Osteoblast (primary cell): ENCODE measurements at regions not wholly inside any gene's neighbourhood (a gene's known extent, or its start where the extent isn't known, plus 50 kb on each side); places are given as distances from the start of the nearest gene placed in this dataset.
A peak's percentile ranks its signal among the peaks of the same experiment; 100 is the strongest.
"Not testable (repeated sequence)": the region's sequence is repeated elsewhere in the genome, so short reads cannot be mapped to it uniquely, and the experiment has no call there.

Source experiments
- DNase-seq: peaks from one replicate; pipeline ENCODE4 v3.0.0; 2011; ENCODE audit warnings: low spot score, mixed read lengths; ENCODE audit not compliant: insufficient read length; ENCODE audit errors: missing footprints
- H2AFZ ChIP-seq: 2 replicates; pipeline ENCODE4 v1.6.0; 2011; ENCODE audit warnings: mild to moderate bottlenecking, low read length
- H3K27ac ChIP-seq: 2 replicates; pipeline ENCODE4 v1.5.1; 2011; ENCODE audit warnings: mild to moderate bottlenecking, low read depth, low read length, moderate library complexity
- H3K27me3 ChIP-seq: 2 replicates; pipeline ENCODE4 v1.6.0; 2012; ENCODE audit warnings: mild to moderate bottlenecking, control low read depth, inconsistent platforms, low read length, moderate library complexity; ENCODE audit not compliant: insufficient read depth
- H3K36me3 ChIP-seq: 2 replicates; pipeline ENCODE4 v1.5.1; 2011; ENCODE audit warnings: mild to moderate bottlenecking, low read length, control low read depth, moderate library complexity; ENCODE audit not compliant: insufficient read depth
- H3K4me1 ChIP-seq: 2 replicates; pipeline ENCODE4 v1.5.1; 2011; ENCODE audit warnings: mild to moderate bottlenecking, low read length, control low read depth, moderate library complexity; ENCODE audit not compliant: insufficient read depth
- H3K4me2 ChIP-seq: 2 replicates; pipeline ENCODE4 v1.6.0; 2011; ENCODE audit warnings: mild to moderate bottlenecking, low read length; ENCODE audit not compliant: insufficient read depth
- H3K4me3 ChIP-seq: fragments of 200-600 bp; sonication (generic); 3 replicates; pipeline ENCODE4 v1.5.1; 2012; ENCODE audit warnings: mild to moderate bottlenecking, low read length, inconsistent platforms; ENCODE audit not compliant: insufficient read depth
- H3K79me2 ChIP-seq: 2 replicates; pipeline ENCODE4 v1.6.0; 2012; ENCODE audit warnings: mild to moderate bottlenecking, low read length, control low read depth, inconsistent platforms; ENCODE audit not compliant: insufficient read depth
- H3K9me3 ChIP-seq: 2 replicates; pipeline ENCODE4 v1.5.1; 2011; ENCODE audit warnings: low read depth, low read length, control low read depth
- H4K20me1 ChIP-seq: 2 replicates; pipeline ENCODE4 v1.6.0; 2012; ENCODE audit warnings: mild to moderate bottlenecking, low read length, control low read depth; ENCODE audit not compliant: insufficient read depth
- TF ChIP-seq, protein P1 (sequence below): IDR thresholded peaks from 2 replicates; pipeline ENCODE4 v1.5.1; 2011; ENCODE audit warnings: mild to moderate bottlenecking, low read depth, low read length, moderate library complexity; ENCODE audit errors: extremely low read depth

DNA sequence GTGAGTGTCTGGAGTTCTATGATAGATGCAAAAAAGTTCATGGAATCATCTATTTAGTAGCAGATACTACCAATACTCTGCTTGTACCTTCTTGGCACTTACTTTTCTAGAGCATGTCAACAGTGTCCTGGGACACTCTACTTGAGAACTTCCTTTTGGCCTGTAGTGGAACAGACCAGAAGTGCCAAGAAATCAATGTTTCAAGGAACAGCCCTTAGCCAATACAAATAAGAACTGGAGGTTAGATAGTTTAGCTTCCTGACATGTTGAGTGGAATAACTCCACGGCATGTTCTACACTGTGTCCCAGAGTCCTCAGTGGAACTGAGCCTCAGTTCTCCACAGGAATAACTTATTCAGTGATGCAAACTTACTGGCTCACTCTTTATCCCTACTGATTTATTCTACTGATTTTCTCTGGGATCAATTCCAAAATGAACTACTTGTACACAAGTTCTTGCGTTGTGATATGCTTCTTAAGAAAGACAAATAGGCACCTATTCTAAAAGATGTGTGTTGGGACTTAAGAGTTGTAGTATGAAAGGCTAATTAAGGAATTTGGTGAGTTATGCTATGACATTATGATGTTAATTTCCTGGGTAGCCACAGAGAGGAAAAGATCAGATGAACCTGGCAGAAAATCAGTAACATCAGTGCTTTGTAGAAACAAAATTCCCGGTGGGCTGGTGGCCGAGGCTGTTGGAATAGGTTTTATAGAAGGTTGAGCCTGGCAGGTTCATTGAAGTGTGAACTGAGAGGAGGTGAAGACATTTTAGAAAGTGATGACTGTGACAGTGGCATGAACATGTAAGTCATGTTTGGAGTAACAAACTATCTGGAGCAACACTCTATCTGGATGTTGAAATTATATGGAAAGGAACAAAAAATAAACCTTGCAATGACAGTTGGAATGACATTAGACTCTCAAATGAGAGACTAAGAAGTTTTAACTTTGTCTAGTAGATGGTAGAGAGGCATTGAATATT, 101.8 kb upstream of the RBMS3 start:
- Histone ChIP-seq H3K79me2 (no peaks in the 10 kb centered on the region), H3K4me3 (no peak overlapping the region), H3K9me3 (no peaks in the 10 kb centered on the region), H3K4me1 (peaks cover 7% of the 10 kb centered on the region), H2AFZ (no peak overlapping the region), H3K27ac (no peak overlapping the region), H3K36me3 (no peaks in the 10 kb centered on the region), H3K4me2 (no peak overlapping the region), H4K20me1 (no peaks in the 10 kb centered on the region), H3K27me3 (no peaks in the 10 kb centered on the region)
- DNase-seq: no peak
- TF ChIP-seq, protein P1, sequence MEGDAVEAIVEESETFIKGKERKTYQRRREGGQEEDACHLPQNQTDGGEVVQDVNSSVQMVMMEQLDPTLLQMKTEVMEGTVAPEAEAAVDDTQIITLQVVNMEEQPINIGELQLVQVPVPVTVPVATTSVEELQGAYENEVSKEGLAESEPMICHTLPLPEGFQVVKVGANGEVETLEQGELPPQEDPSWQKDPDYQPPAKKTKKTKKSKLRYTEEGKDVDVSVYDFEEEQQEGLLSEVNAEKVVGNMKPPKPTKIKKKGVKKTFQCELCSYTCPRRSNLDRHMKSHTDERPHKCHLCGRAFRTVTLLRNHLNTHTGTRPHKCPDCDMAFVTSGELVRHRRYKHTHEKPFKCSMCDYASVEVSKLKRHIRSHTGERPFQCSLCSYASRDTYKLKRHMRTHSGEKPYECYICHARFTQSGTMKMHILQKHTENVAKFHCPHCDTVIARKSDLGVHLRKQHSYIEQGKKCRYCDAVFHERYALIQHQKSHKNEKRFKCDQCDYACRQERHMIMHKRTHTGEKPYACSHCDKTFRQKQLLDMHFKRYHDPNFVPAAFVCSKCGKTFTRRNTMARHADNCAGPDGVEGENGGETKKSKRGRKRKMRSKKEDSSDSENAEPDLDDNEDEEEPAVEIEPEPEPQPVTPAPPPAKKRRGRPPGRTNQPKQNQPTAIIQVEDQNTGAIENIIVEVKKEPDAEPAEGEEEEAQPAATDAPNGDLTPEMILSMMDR: no peak

- Histone ChIP-seq H3K27me3 (no peaks in the 10 kb centered on the region), H3K9me3 (no peaks in the 10 kb centered on the region), H2AFZ (no peak overlapping the region), H3K36me3 (no peaks in the 10 kb centered on the region), H3K79me2 (no peaks in the 10 kb centered on the region), H3K27ac (no peak overlapping the region), H3K4me1 (peaks cover 26% of the 10 kb centered on the region), H3K4me3 (no peak overlapping the region), H3K4me2 (no peak overlapping the region), H4K20me1 (no peaks in the 10 kb centered on the region)
- TF ChIP-seq, protein P1: no peak
- DNase-seq: no peak
Measured at GRCh38 chr3:29181149-29181780, 99.6 kb upstream of the RBMS3 start.

DNA sequence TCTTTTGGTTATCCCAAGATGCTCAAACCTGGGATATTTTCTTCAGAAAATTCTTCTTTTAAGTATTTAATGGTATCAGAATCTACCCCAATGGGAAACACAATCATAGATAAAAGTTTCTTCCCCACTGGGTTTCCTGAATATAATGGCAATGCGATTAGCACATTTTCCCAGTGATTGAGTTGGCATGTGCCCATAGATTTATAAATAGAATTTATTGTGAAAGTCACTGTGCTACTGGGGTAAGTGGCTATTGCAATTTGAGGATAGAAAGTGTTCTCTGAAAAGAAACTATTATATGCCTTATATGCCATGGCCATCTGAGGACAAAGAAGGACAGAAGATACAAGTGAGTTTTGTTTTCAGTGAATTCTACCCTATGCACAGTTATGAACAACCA, 99.0 kb upstream of the RBMS3 start:
- no peaks in the 10 kb centered on the region for H3K9me3 ChIP-seq
- no peaks in the 10 kb centered on the region for H4K20me1 ChIP-seq
- peaks cover 33% of the 10 kb centered on the region for H3K4me1 ChIP-seq
- H3K4me3 ChIP-seq: no peak overlapping the region
- DNase-seq: no peak
- no peak overlapping the region for H2AFZ ChIP-seq
- TF ChIP-seq, protein P1: no peak
- no peak overlapping the region for H3K4me2 ChIP-seq
- no peaks in the 10 kb centered on the region for H3K27me3 ChIP-seq
- no peaks in the 10 kb centered on the region for H3K36me3 ChIP-seq
- H3K79me2 ChIP-seq: no peaks in the 10 kb centered on the region
- no peak overlapping the region for H3K27ac ChIP-seq

- not testable (repeated sequence) for H4K20me1 ChIP-seq, H3K9me3 ChIP-seq, H3K27me3 ChIP-seq, H3K4me2 ChIP-seq, H3K4me3 ChIP-seq, H2AFZ ChIP-seq, H3K36me3 ChIP-seq, DNase-seq, H3K79me2 ChIP-seq
- peak overlapping the region; percentile 95 for H3K27ac ChIP-seq
- peaks cover 41% of the 10 kb centered on the region for H3K4me1 ChIP-seq
Measured at GRCh38 chr3:29182828-29183227, 98.0 kb upstream of the RBMS3 start.
